Loucy (cell line): ENCODE measurements at regions not wholly inside any gene's neighbourhood (a gene's known extent, or its start where the extent isn't known, plus 50 kb on each side); places are given as distances from the start of the nearest gene placed in this dataset.

Experiments used
- H2AFZ ChIP-seq: fragments of 200-600 bp; sonication (generic); 2 replicates; pipeline ENCODE4 v1.6.0; 2016; ENCODE audit warnings: antibody characterized with exemption, mild to moderate bottlenecking, low read length, moderate library complexity
- H3F3A ChIP-seq: fragments of 200-600 bp; 2 replicates; pipeline ENCODE4 v1.6.0; 2016; ENCODE audit warnings: antibody characterized with exemption, low read depth, mild to moderate bottlenecking
- H3K27me3 ChIP-seq: fragments of 200-600 bp; sonication (generic); 2 replicates; pipeline ENCODE4 v1.6.1; 2014; ENCODE audit warnings: low read length, mild to moderate bottlenecking; ENCODE audit not compliant: insufficient read depth, poor library complexity, severe bottlenecking
- H3K36me3 ChIP-seq: fragments of 200-600 bp; sonication (generic); 2 replicates; pipeline ENCODE4 v1.6.1; 2016; ENCODE audit warnings: low read length; ENCODE audit not compliant: insufficient read depth
- H3K4me1 ChIP-seq: fragments of 200-600 bp; sonication (generic); 2 replicates; pipeline ENCODE4 v1.5.1; 2014; ENCODE audit warnings: low read length, mild to moderate bottlenecking; ENCODE audit not compliant: insufficient read depth, poor library complexity, severe bottlenecking
- H3K4me2 ChIP-seq: fragments of 200-600 bp; sonication (generic); 2 replicates; pipeline ENCODE4 v1.6.0; 2014; ENCODE audit warnings: antibody characterized with exemption, low read length, low read depth, mild to moderate bottlenecking; ENCODE audit not compliant: poor library complexity, severe bottlenecking
- H3K4me3 ChIP-seq: fragments of 200-600 bp; sonication (generic); 2 replicates; pipeline ENCODE4 v1.5.1; 2014; ENCODE audit warnings: low read length, mild to moderate bottlenecking, mixed read lengths; ENCODE audit not compliant: poor library complexity, severe bottlenecking
- H3K79me2 ChIP-seq: fragments of 200-600 bp; sonication (generic); 2 replicates; pipeline ENCODE4 v1.6.1; 2014; ENCODE audit warnings: low read length; ENCODE audit not compliant: insufficient read depth
- H3K9ac ChIP-seq: fragments of 200-600 bp; sonication (generic); 2 replicates; pipeline ENCODE4 v1.6.0; 2014; ENCODE audit warnings: mild to moderate bottlenecking, low read depth, low read length, moderate library complexity; ENCODE audit not compliant: poor library complexity, severe bottlenecking
- H3K9me2 ChIP-seq: fragments of 200-600 bp; sonication (generic); replicated peaks from 2 replicates; pipeline ENCODE4 v1.6.1; 2016; ENCODE audit warnings: low read depth, low read length, mixed read lengths
- H3K9me3 ChIP-seq: fragments of 200-600 bp; sonication (generic); 2 replicates; pipeline ENCODE4 v1.6.1; 2014; ENCODE audit warnings: mild to moderate bottlenecking, antibody characterized with exemption, low read length, low read depth; ENCODE audit not compliant: insufficient read depth
- H4K20me1 ChIP-seq: fragments of 200-600 bp; sonication (generic); 2 replicates; pipeline ENCODE4 v1.6.0; 2014; ENCODE audit warnings: antibody characterized with exemption, low read length, mild to moderate bottlenecking; ENCODE audit not compliant: insufficient read depth, poor library complexity, severe bottlenecking
- CTCF ChIP-seq: fragments of 200-600 bp; sonication (generic); conservative IDR thresholded peaks from 2 replicates; pipeline ENCODE4 v1.5.1; 2014; ENCODE audit warnings: mild to moderate bottlenecking, antibody characterized with exemption, low read length
- EZH2phosphoT487 ChIP-seq: fragments of 200-600 bp; IDR thresholded peaks from 2 replicates; pipeline ENCODE4 v1.6.1; 2018; ENCODE audit warnings: antibody characterized with exemption, mild to moderate bottlenecking, moderate library complexity, borderline replicate concordance

- H3K4me1 ChIP-seq = no peaks in the 10 kb centered on the region
- H3K36me3 ChIP-seq = no peaks in the 10 kb centered on the region
- no peak overlapping the region for H3K9ac ChIP-seq
- H3K9me2 ChIP-seq = no peaks in the 10 kb centered on the region
- no peaks in the 10 kb centered on the region for H3K9me3 ChIP-seq
- no peaks in the 10 kb centered on the region for H3K27me3 ChIP-seq
- H3F3A ChIP-seq = no peaks in the 10 kb centered on the region
- H4K20me1 ChIP-seq = no peaks in the 10 kb centered on the region
- TF ChIP-seq EZH2phosphoT487 (no peak), CTCF (no peak)
- no peaks in the 10 kb centered on the region for H3K79me2 ChIP-seq
- H2AFZ ChIP-seq = no peak overlapping the region
- no peak overlapping the region for H3K4me2 ChIP-seq
- no peak overlapping the region for H3K4me3 ChIP-seq
Observed at GRCh38 chr12:86331012-86331411, 74.8 kb upstream of the MGAT4C start.

DNA sequence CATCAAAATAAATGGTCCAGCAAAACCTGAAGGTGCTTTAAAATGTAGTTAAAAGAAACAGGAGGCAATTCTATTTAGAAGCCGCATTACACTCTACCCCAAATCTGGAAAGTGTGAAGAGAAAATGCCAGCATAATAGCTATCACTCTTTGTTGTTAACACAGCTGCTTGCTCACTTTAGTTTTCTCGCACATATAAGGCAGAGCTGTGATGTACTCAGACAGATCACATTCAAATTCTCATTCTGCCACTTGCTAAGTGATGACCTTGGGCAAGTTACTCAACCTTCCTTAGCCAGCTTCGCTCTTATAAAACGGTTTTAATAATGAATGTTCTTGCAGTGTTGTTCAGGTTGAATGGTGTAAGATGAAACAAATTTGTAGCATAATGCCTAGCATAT is 56.0 kb upstream of the MGAT4C start:
- no peaks in the 10 kb centered on the region for H3F3A ChIP-seq
- no peak overlapping the region for H2AFZ ChIP-seq
- H3K27me3 ChIP-seq = no peaks in the 10 kb centered on the region
- no peaks in the 10 kb centered on the region for H3K9me3 ChIP-seq
- no peaks in the 10 kb centered on the region for H3K79me2 ChIP-seq
- H4K20me1 ChIP-seq = no peaks in the 10 kb centered on the region
- no peaks in the 10 kb centered on the region for H3K36me3 ChIP-seq
- no peaks in the 10 kb centered on the region for H3K9me2 ChIP-seq
- H3K4me1 ChIP-seq = no peaks in the 10 kb centered on the region
- H3K4me3 ChIP-seq = no peak overlapping the region
- no peak overlapping the region for H3K9ac ChIP-seq
- no peak overlapping the region for H3K4me2 ChIP-seq
- TF ChIP-seq EZH2phosphoT487 (no peak), CTCF (no peak)
